Effector memory CD4-positive, alpha-beta T cell (primary cell): ENCODE measurements at regions not wholly inside any gene's neighbourhood (a gene's known extent, or its start where the extent isn't known, plus 50 kb on each side); places are given as distances from the start of the nearest gene placed in this dataset.
A peak's percentile ranks its signal among the peaks of the same experiment; 100 is the strongest.

ENCODE experiments used
- DNase-seq, 3 donors: peaks; one replicate each; pipeline ENCODE4 v3.0.0-alpha.2; 2020
- H3K27ac ChIP-seq: 2 replicates; pipeline ENCODE4 v1.7.0; 2013; ENCODE audit warnings: mild to moderate bottlenecking, low read length, moderate library complexity; ENCODE audit not compliant: insufficient read depth, poor library complexity, severe bottlenecking
- H3K27me3 ChIP-seq: replicated peaks from 2 replicates; pipeline ENCODE4 v1.7.0; 2013; ENCODE audit warnings: mild to moderate bottlenecking, low read length; ENCODE audit not compliant: insufficient read depth, control insufficient read depth, poor library complexity, severe bottlenecking
- H3K36me3 ChIP-seq: 2 replicates; pipeline ENCODE4 v1.7.0; 2013; ENCODE audit warnings: mild to moderate bottlenecking, low read length, moderate library complexity; ENCODE audit not compliant: control insufficient read depth, insufficient read depth
- H3K4me1 ChIP-seq: 2 replicates; pipeline ENCODE4 v1.7.0; 2013; ENCODE audit warnings: low read length, mild to moderate bottlenecking; ENCODE audit not compliant: control insufficient read depth, insufficient read depth, poor library complexity, severe bottlenecking
- H3K4me3 ChIP-seq: 2 replicates; pipeline ENCODE4 v1.7.0; 2013; ENCODE audit warnings: low read length, low read depth, mild to moderate bottlenecking; ENCODE audit not compliant: insufficient read depth, poor library complexity, severe bottlenecking
- H3K9me3 ChIP-seq: 2 replicates; pipeline ENCODE4 v1.7.0; 2013; ENCODE audit warnings: mild to moderate bottlenecking, low read length, moderate library complexity; ENCODE audit not compliant: control insufficient read depth

GRCh38 chr11:62057069-62057468, 66.7 kb upstream of the INCENP start:
- Histone ChIP-seq H3K36me3 (no peaks in the 10 kb centered on the region), H3K27me3 (no peaks in the 10 kb centered on the region), H3K4me1 (no peaks in the 10 kb centered on the region), H3K9me3 (no peaks in the 10 kb centered on the region), H3K4me3 (no peak overlapping the region), H3K27ac (no peak overlapping the region)
- DNase-seq, result no peak

- H3K4me3 ChIP-seq, result no peak overlapping the region
- DNase-seq, result no peak
- no peak overlapping the region for H3K27ac ChIP-seq
- no peaks in the 10 kb centered on the region for H3K9me3 ChIP-seq
- no peaks in the 10 kb centered on the region for H3K4me1 ChIP-seq
- no peaks in the 10 kb centered on the region for H3K27me3 ChIP-seq
- no peaks in the 10 kb centered on the region for H3K36me3 ChIP-seq
These were observed 67.8 kb upstream of the INCENP start for GRCh38 chr11:62055970-62056369.

- H3K27ac ChIP-seq, result no peak overlapping the region
- H3K4me3 ChIP-seq, result no peak overlapping the region
- peak in 1 of 3 donors; percentile 3 for DNase-seq
- no peaks in the 10 kb centered on the region for H3K36me3 ChIP-seq
- H3K4me1 ChIP-seq, result no peaks in the 10 kb centered on the region
- H3K9me3 ChIP-seq, result no peaks in the 10 kb centered on the region
- no peaks in the 10 kb centered on the region for H3K27me3 ChIP-seq
These were observed 69.2 kb upstream of the INCENP start for GRCh38 chr11:62054484-62055121.

DNA sequence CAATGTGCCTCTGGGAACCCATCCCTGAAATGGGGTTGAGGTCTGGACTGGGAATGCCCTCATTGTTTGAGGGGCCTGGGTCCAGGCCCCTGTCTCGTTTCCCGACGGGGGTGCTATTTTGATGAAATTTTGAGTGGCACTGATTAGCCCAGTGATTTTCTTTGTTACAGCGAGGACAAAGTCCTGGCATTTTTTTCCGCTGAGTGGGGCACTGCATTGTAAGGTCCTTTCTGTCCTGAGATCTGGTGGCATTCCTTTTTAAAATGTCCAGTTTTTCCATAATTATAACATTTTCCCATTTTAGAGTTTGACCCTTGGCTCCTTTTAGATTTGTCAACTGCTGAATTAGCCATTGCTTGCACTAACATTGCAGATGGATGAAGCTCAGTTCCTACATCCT, 69.7 kb upstream of the INCENP start:
- H3K4me1 ChIP-seq, result no peaks in the 10 kb centered on the region
- no peak overlapping the region for H3K27ac ChIP-seq
- no peak for DNase-seq
- no peak overlapping the region for H3K4me3 ChIP-seq
- H3K27me3 ChIP-seq, result no peaks in the 10 kb centered on the region
- no peaks in the 10 kb centered on the region for H3K9me3 ChIP-seq
- H3K36me3 ChIP-seq, result no peaks in the 10 kb centered on the region

DNA sequence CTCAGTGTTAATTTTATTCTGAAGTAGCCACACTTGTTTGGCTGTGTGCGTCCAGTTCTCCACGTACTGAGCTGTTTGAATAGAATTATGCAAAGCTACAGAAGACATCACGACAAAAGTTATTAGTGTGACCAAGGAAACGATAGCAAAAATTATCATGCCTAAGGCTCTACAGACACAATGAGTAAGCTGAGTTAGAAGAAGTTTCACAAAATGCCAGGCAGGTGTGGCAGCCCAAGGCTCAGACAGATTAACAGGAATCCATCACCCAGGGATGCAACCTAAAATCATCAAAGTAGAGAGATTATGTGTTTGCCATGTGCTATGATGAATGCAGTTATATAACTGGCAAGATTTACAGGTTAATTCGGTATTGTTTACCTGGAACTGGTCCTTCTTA, 73.1 kb upstream of the INCENP start:
- H3K9me3 ChIP-seq, result no peaks in the 10 kb centered on the region
- no peaks in the 10 kb centered on the region for H3K36me3 ChIP-seq
- H3K27ac ChIP-seq, result no peak overlapping the region
- no peaks in the 10 kb centered on the region for H3K27me3 ChIP-seq
- DNase-seq, result no peak
- no peaks in the 10 kb centered on the region for H3K4me1 ChIP-seq
- no peak overlapping the region for H3K4me3 ChIP-seq

GRCh38 chr11:62048100-62048499, 75.7 kb upstream of the INCENP start:
- no peak for DNase-seq
- no peaks in the 10 kb centered on the region for H3K9me3 ChIP-seq
- no peaks in the 10 kb centered on the region for H3K4me1 ChIP-seq
- no peak overlapping the region for H3K27ac ChIP-seq
- no peak overlapping the region for H3K4me3 ChIP-seq
- H3K36me3 ChIP-seq, result no peaks in the 10 kb centered on the region
- H3K27me3 ChIP-seq, result no peaks in the 10 kb centered on the region

GRCh38 chr11:62046568-62047100, 77.2 kb upstream of the INCENP start:
- Histone ChIP-seq H3K4me3 (no peak overlapping the region), H3K27ac (no peak overlapping the region), H3K9me3 (no peaks in the 10 kb centered on the region), H3K4me1 (no peaks in the 10 kb centered on the region), H3K36me3 (no peaks in the 10 kb centered on the region), H3K27me3 (no peaks in the 10 kb centered on the region)
- DNase-seq, result no peak

DNA sequence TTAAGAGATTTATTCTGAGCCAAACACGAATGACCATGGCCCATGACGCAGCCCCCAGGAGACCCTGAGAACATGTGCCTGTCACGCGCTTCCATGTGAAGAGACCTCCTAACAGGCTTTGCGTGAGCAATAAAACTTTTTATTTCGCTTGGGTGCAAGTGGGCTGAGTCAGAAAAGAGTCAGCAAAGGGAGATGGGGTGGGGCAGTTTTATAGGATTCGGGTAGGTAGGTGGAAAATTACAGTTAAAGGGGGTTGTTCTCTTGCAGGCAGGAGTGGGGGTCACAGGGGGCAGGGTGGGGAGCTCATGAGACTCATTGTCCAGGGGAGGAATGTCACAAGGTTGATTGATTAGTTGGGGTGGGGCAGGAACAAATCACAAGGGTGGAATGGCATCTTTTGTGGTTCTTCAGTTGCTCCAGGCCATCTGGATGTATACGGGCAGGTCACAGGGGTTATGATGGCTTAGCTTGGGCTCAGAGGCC, 77.2 kb upstream of the FTH1 start:
- no peak for DNase-seq
- Histone ChIP-seq H3K4me1 (no peaks in the 10 kb centered on the region), H3K36me3 (no peaks in the 10 kb centered on the region), H3K27me3 (no peaks in the 10 kb centered on the region), H3K4me3 (no peak overlapping the region), H3K27ac (no peak overlapping the region), H3K9me3 (no peaks in the 10 kb centered on the region)

DNA sequence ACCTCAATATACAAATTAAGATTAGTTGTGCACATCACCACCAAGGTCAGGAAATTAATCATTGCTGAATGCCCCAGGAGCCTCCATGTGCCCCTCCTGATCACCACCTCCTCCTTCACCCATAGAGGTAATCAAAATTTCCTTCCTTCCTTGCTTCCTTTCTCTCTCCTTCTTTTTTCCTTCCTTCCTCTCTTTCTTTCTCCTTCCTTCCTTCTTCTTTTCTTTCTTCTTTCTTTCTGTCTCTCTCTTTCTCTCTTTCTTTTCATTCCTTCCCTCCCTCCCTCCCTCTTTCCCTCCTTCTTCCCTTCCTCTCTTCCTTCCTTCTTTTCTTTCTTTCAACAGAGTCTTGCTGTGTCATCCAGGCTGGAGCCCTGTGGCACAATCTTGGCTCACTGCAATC, 67.9 kb upstream of the FTH1 start:
- no peaks in the 10 kb centered on the region for H3K9me3 ChIP-seq
- no peak for DNase-seq
- H3K36me3 ChIP-seq, result no peaks in the 10 kb centered on the region
- H3K27me3 ChIP-seq, result no peaks in the 10 kb centered on the region
- no peak overlapping the region for H3K4me3 ChIP-seq
- H3K27ac ChIP-seq, result no peak overlapping the region
- no peaks in the 10 kb centered on the region for H3K4me1 ChIP-seq

- Histone ChIP-seq H3K9me3 (no peaks in the 10 kb centered on the region), H3K36me3 (no peaks in the 10 kb centered on the region), H3K4me3 (no peak overlapping the region), H3K27ac (no peak overlapping the region), H3K27me3 (no peaks in the 10 kb centered on the region), H3K4me1 (no peaks in the 10 kb centered on the region)
- DNase-seq, result no peak
These were observed 66.6 kb upstream of the FTH1 start for GRCh38 chr11:62034036-62034338.
